SHP77 (cell line): ENCODE measurements at regions not wholly inside any gene's neighbourhood (a gene's known extent, or its start where the extent isn't known, plus 50 kb on each side); places are given as distances from the start of the nearest gene placed in this dataset.
A peak's percentile ranks its signal among the peaks of the same experiment; 100 is the strongest.

Source experiments
- DNase-seq, 2 experiments: peaks; one replicate each; lab custom pipeline; 2025; lab: John Stamatoyannopoulos, UW

GRCh38 chr20:22916021-22916842 lies 118.9 kb upstream of the SSTR4 start:
- DNase-seq, result no peak

GRCh38 chr20:22918286-22918983 lies 116.7 kb upstream of the SSTR4 start:
- DNase-seq, result peak; percentile 52 to 55

- no peak for DNase-seq
These were observed 114.2 kb upstream of the SSTR4 start for GRCh38 chr20:22920898-22921297.

- DNase-seq, result no peak
These were observed 113.3 kb upstream of the SSTR4 start for GRCh38 chr20:22921595-22922421.

GRCh38 chr20:22922987-22923386 lies 112.1 kb upstream of the SSTR4 start:
- DNase-seq, result no peak

- no peak for DNase-seq
These were observed 110.9 kb upstream of the SSTR4 start for GRCh38 chr20:22924046-22924737.

- no peak for DNase-seq
These were observed 110.0 kb upstream of the SSTR4 start for GRCh38 chr20:22924949-22925612.

- DNase-seq, result no peak
These were observed 109.5 kb upstream of the SSTR4 start for GRCh38 chr20:22925613-22925983.

GRCh38 chr20:22927537-22927936 lies 107.6 kb upstream of the SSTR4 start:
- DNase-seq, result no peak

- no peak for DNase-seq
These were observed 106.4 kb upstream of the SSTR4 start for GRCh38 chr20:22928679-22929078.

- no peak for DNase-seq
These were observed 105.5 kb upstream of the SSTR4 start for GRCh38 chr20:22929661-22930060.

GRCh38 chr20:22931653-22932608 lies 103.2 kb upstream of the SSTR4 start:
- no peak for DNase-seq

GRCh38 chr20:22939181-22939580 lies 95.9 kb upstream of the SSTR4 start:
- DNase-seq, result no peak

- DNase-seq, result no peak
These were observed 94.8 kb upstream of the SSTR4 start for GRCh38 chr20:22940350-22940749.

GRCh38 chr20:22941550-22941949 lies 93.6 kb upstream of the SSTR4 start:
- no peak for DNase-seq

- no peak for DNase-seq
These were observed 92.4 kb upstream of the SSTR4 start for GRCh38 chr20:22942742-22943141.

- no peak for DNase-seq
These were observed 91.0 kb upstream of the SSTR4 start for GRCh38 chr20:22944062-22944461.

- no peak for DNase-seq
These were observed 90.2 kb upstream of the SSTR4 start for GRCh38 chr20:22944936-22945335.

- no peak for DNase-seq
These were observed 88.5 kb upstream of the SSTR4 start for GRCh38 chr20:22946596-22946995.
